ENCODE measurements at regions not wholly inside any gene's neighbourhood (a gene's known extent, or its start where the extent isn't known, plus 50 kb on each side); places are given as distances from the start of the nearest gene placed in this dataset.

- Histone ChIP-seq H3K27me3 (replicated peaks; ENCODE audit: insufficient read depth) (no peaks in the 10 kb centered on the region), H3K4me1 (replicated peaks) (no peaks in the 10 kb centered on the region), H3K9me3 (no peaks in the 10 kb centered on the region), H3K4me3 (no peak overlapping the region), H3K36me3 (no peaks in the 10 kb centered on the region), H3K27ac (no peak overlapping the region)
- intact Hi-C loops (cut with DNase I): no loop called here
- DNase-seq (ENCODE audit: low spot score): no peak
- no peak for TF ChIP-seq POLR2A (IDR thresholded peaks at IDR 0.05)
- TF ChIP-seq POLR2AphosphoS5 (IDR thresholded peaks at IDR 0.05): no peak
- no peak for TF ChIP-seq CTCF (IDR thresholded peaks at IDR 0.05)
- 39% methylated on average over 8 of the region's 8 CpGs for WGBS
Observed at GRCh38 chr12:32997471-32997870, 100.9 kb upstream of the PKP2 start.

GRCh38 chr12:32995623-32996022 lies 99.0 kb upstream of the PKP2 start:
- 49% methylated on average over 2 of the region's 2 CpGs for WGBS
- intact Hi-C loops (cut with DNase I): no loop called here

GRCh38 chr12:32993404-32993803 lies 96.8 kb upstream of the PKP2 start:
- no peaks in the 10 kb centered on the region for H3K9me3 ChIP-seq
- no peaks in the 10 kb centered on the region for H3K36me3 ChIP-seq
- no peak for DNase-seq (ENCODE audit: low spot score)
- TF ChIP-seq POLR2AphosphoS5 (IDR thresholded peaks at IDR 0.05) (no peak), CTCF (IDR thresholded peaks at IDR 0.05) (no peak), POLR2A (IDR thresholded peaks at IDR 0.05) (no peak)
- no peak overlapping the region for H3K4me3 ChIP-seq
- intact Hi-C loops (cut with DNase I): no loop called here
- no peaks in the 10 kb centered on the region for H3K27me3 ChIP-seq (replicated peaks; ENCODE audit: insufficient read depth)
- H3K4me1 ChIP-seq (replicated peaks): no peaks in the 10 kb centered on the region
- WGBS: 7% methylated on average over 4 of the region's 4 CpGs
- H3K27ac ChIP-seq: no peak overlapping the region

More at GRCh38 chr12:32995623-32996022, 99.0 kb upstream of the PKP2 start:
- Histone ChIP-seq H3K36me3 (no peaks in the 10 kb centered on the region), H3K4me3 (no peak overlapping the region), H3K27me3 (replicated peaks; ENCODE audit: insufficient read depth) (no peaks in the 10 kb centered on the region), H3K27ac (no peak overlapping the region), H3K4me1 (replicated peaks) (no peaks in the 10 kb centered on the region), H3K9me3 (no peaks in the 10 kb centered on the region)
- no peak for TF ChIP-seq POLR2AphosphoS5 (IDR thresholded peaks at IDR 0.05)
- no peak for TF ChIP-seq POLR2A (IDR thresholded peaks at IDR 0.05)
- TF ChIP-seq CTCF (IDR thresholded peaks at IDR 0.05): no peak
- DNase-seq (ENCODE audit: low spot score): no peak

- H3K4me3 ChIP-seq: no peak overlapping the region
- H3K9me3 ChIP-seq: no peaks in the 10 kb centered on the region
- no peaks in the 10 kb centered on the region for H3K36me3 ChIP-seq
- H3K27me3 ChIP-seq (replicated peaks; ENCODE audit: insufficient read depth): no peaks in the 10 kb centered on the region
- no peaks in the 10 kb centered on the region for H3K4me1 ChIP-seq (replicated peaks)
- no peak overlapping the region for H3K27ac ChIP-seq
- intact Hi-C loops (cut with DNase I): no loop called here
- no peak for DNase-seq (ENCODE audit: low spot score)
- no peak for TF ChIP-seq POLR2AphosphoS5 (IDR thresholded peaks at IDR 0.05)
- TF ChIP-seq POLR2A (IDR thresholded peaks at IDR 0.05): no peak
Observed at GRCh38 chr12:32989705-32990104, 93.1 kb upstream of the PKP2 start.

GRCh38 chr12:32988982-32989381 lies 92.4 kb upstream of the PKP2 start:
- no peak overlapping the region for H3K4me3 ChIP-seq
- 28% methylated on average over 4 of the region's 4 CpGs for WGBS
- no peaks in the 10 kb centered on the region for H3K27me3 ChIP-seq (replicated peaks; ENCODE audit: insufficient read depth)
- no peaks in the 10 kb centered on the region for H3K36me3 ChIP-seq
- H3K27ac ChIP-seq: no peak overlapping the region
- TF ChIP-seq POLR2A (IDR thresholded peaks at IDR 0.05): no peak
- TF ChIP-seq POLR2AphosphoS5 (IDR thresholded peaks at IDR 0.05): no peak
- no peak for TF ChIP-seq CTCF (IDR thresholded peaks at IDR 0.05)
- H3K4me1 ChIP-seq (replicated peaks): no peaks in the 10 kb centered on the region
- intact Hi-C loops (cut with DNase I): no loop called here
- DNase-seq (ENCODE audit: low spot score): no peak
- no peaks in the 10 kb centered on the region for H3K9me3 ChIP-seq

All from prostate gland (tissue), 2 donors.